ENCODE measurements at regions not wholly inside any gene's neighbourhood (a gene's known extent, or its start where the extent isn't known, plus 50 kb on each side); places are given as distances from the start of the nearest gene placed in this dataset.
"Not testable (repeated sequence)": the region's sequence is repeated elsewhere in the genome, so short reads cannot be mapped to it uniquely, and the experiment has no call there.

DNA sequence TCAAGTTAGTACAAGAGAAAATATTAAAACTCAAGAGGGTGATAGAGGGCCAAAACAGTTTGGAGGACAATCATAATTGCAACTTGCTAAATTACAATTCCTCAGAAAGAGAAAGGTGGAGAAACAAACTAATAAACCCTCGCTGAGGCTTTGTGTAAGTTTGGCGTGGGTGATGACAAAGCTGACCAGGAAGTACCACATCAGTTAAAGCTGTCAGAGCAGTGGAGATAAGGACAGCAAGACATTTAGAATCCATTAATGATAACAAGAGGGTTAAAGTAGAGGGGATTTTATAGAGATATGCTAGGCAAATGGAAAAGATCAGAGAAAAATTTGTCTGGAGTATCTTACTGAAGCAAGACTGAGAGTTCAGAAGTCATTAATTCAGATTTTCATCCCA is 334.4 kb downstream of the TFAP2B start:
- TF ChIP-seq, protein P1, sequence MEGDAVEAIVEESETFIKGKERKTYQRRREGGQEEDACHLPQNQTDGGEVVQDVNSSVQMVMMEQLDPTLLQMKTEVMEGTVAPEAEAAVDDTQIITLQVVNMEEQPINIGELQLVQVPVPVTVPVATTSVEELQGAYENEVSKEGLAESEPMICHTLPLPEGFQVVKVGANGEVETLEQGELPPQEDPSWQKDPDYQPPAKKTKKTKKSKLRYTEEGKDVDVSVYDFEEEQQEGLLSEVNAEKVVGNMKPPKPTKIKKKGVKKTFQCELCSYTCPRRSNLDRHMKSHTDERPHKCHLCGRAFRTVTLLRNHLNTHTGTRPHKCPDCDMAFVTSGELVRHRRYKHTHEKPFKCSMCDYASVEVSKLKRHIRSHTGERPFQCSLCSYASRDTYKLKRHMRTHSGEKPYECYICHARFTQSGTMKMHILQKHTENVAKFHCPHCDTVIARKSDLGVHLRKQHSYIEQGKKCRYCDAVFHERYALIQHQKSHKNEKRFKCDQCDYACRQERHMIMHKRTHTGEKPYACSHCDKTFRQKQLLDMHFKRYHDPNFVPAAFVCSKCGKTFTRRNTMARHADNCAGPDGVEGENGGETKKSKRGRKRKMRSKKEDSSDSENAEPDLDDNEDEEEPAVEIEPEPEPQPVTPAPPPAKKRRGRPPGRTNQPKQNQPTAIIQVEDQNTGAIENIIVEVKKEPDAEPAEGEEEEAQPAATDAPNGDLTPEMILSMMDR (IDR thresholded peaks at IDR 0.05), result no peak
- H3K27me3 ChIP-seq, result no peaks in the 10 kb centered on the region
- no peaks in the 10 kb centered on the region for H3K36me3 ChIP-seq

DNA sequence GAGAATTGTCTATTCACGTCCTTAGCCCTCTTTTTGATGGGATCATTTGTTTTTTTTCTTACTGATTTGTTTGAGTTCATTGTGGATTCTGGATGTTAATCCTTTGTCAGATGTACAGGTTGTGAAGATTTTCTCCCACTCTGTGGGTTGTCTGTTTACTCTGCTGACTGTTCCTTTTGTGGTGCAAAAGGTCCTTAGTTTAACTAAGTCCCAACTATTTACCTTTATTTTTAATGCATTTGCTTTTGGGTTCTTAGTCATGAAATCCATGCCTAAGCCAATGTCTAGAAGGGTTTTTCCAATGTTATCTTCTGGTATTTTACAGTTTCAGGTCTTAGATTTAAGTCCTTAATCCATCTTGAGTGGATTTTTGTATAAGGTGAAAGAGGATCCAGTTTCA is 336.3 kb downstream of the TFAP2B start:
- H3K36me3 ChIP-seq; H3K27me3 ChIP-seq; H3K27ac ChIP-seq; H3K9me3 ChIP-seq; H3K4me3 ChIP-seq (ENCODE audit: low read depth in 1 of 2, low read length in 1 of 2); H3K4me1 ChIP-seq (ENCODE audit: control insufficient read depth in 1 of 2, insufficient read depth in 1 of 2, low read depth in 1 of 2, low read length in 1 of 2): not testable (repeated sequence)

More for the DNA sequence above, 334.4 kb downstream of the TFAP2B start:
- H3K27ac ChIP-seq, result no peak overlapping the region
- H3K9me3 ChIP-seq, result no peaks in the 10 kb centered on the region
- no peaks in the 10 kb centered on the region for H3K4me1 ChIP-seq (ENCODE audit: control insufficient read depth in 1 of 2, insufficient read depth in 1 of 2, low read depth in 1 of 2, low read length in 1 of 2)
- H3K4me3 ChIP-seq (ENCODE audit: low read depth in 1 of 2, low read length in 1 of 2), result no peak overlapping the region

DNA sequence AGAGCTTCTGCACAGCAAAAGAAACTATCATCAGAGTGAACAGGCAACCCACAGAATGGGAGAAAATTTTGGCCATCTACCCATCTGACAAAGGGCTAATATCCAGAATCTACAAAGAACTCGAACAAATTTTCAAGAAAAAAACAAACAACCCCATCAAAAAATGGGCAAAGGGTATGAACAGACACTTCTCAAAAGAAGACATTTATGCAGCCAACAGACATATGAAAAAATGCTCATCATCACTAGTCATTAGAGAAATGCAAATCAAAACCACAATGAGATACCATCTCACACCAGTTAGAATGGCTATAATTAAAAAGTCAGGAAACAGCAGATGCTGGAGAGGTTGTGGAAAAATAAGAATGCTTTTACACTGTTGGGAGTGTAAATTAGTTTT is 340.6 kb downstream of the TFAP2B start:
- not testable (repeated sequence) for H3K4me3 ChIP-seq (ENCODE audit: low read depth in 1 of 2, low read length in 1 of 2); H3K27me3 ChIP-seq; H3K36me3 ChIP-seq; H3K4me1 ChIP-seq (ENCODE audit: control insufficient read depth in 1 of 2, insufficient read depth in 1 of 2, low read depth in 1 of 2, low read length in 1 of 2); H3K9me3 ChIP-seq; H3K27ac ChIP-seq

DNA sequence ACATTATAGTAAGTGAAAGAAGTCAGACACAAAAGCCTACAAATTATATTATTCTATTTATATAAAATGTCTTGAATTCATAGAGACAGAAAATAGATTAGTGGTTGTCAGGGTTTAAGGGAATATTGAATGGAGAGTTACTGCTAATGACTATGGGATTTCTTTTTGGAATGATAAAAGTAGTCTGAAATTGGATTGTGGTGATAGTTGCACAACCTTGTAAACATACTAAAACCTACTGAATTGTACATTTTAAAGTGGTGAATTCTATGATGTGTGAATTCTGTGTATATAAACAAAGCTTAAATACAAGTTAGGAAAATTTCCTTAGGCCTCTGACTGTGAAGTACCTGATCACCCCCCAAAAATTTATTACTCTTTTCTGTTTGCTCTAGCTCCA is 343.1 kb downstream of the TFAP2B start:
- Histone ChIP-seq H3K27me3 (no peaks in the 10 kb centered on the region), H3K9me3 (no peaks in the 10 kb centered on the region), H3K4me3 (ENCODE audit: low read depth in 1 of 2, low read length in 1 of 2) (no peak overlapping the region), H3K27ac (no peak overlapping the region), H3K36me3 (no peaks in the 10 kb centered on the region), H3K4me1 (ENCODE audit: control insufficient read depth in 1 of 2, insufficient read depth in 1 of 2, low read depth in 1 of 2, low read length in 1 of 2) (no peaks in the 10 kb centered on the region)
- TF ChIP-seq, protein P1 (IDR thresholded peaks at IDR 0.05), result no peak

DNA sequence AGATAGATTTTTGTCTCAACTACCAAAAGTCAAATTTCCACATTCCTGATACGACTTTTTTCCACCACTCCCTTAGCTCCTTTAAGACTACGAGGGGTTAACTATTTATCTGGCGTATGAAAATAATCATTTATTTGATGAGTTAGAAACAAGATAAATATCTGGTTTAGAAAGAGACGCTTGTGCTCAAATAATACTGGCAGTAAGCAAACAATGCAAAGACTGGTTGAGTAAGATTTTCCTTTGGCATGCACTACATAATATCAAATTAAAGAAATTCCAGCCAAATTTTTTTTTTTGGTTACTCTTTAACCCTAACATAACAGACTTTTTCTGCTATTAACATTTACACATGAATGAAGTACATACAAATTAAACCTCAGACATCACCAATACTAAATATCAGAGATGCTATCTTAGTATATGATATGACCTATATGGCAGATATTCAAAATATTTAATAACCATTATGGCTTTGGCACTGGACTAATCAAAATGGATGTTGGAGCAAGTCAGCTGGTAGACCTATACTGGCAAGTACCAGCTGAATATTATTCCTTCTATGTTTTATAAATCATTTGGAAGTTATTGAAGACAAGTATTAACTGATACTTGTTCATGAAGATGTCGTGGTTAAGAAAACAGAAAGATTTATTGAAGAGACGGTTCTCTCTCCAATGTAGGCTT is 345.3 kb downstream of the TFAP2B start:
- Histone ChIP-seq H3K36me3 (no peaks in the 10 kb centered on the region), H3K4me1 (ENCODE audit: control insufficient read depth in 1 of 2, insufficient read depth in 1 of 2, low read depth in 1 of 2, low read length in 1 of 2) (no peaks in the 10 kb centered on the region), H3K9me3 (no peaks in the 10 kb centered on the region), H3K4me3 (ENCODE audit: low read depth in 1 of 2, low read length in 1 of 2) (no peak overlapping the region), H3K27me3 (no peaks in the 10 kb centered on the region), H3K27ac (no peak overlapping the region)
- TF ChIP-seq, protein P1 (IDR thresholded peaks at IDR 0.05), result no peak

DNA sequence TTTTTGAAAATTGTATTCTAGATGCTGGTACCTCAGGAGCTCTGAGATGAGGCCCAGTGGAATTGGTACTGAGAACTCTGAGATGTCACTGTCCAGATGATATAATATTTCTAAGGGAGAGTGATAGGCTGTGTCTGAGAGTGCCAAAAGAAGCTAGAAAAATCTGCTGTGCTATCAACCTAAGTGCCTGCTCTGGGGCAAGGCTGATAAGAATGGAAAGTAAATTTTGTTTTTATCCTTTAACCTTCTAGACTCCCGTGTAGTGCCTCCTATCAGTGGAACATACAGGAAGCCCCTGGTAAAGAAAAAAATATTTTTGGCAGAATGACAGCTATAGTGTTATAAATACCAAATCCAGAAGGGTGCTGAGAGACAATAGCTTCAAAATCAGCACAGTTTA is 348.2 kb downstream of the TFAP2B start:
- no peaks in the 10 kb centered on the region for H3K27me3 ChIP-seq
- TF ChIP-seq, protein P1 (IDR thresholded peaks at IDR 0.05), result no peak
- H3K4me1 ChIP-seq (ENCODE audit: control insufficient read depth in 1 of 2, insufficient read depth in 1 of 2, low read depth in 1 of 2, low read length in 1 of 2), result no peaks in the 10 kb centered on the region
- no peaks in the 10 kb centered on the region for H3K9me3 ChIP-seq
- H3K4me3 ChIP-seq (ENCODE audit: low read depth in 1 of 2, low read length in 1 of 2), result no peak overlapping the region
- H3K27ac ChIP-seq, result no peak overlapping the region
- H3K36me3 ChIP-seq, result no peaks in the 10 kb centered on the region

DNA sequence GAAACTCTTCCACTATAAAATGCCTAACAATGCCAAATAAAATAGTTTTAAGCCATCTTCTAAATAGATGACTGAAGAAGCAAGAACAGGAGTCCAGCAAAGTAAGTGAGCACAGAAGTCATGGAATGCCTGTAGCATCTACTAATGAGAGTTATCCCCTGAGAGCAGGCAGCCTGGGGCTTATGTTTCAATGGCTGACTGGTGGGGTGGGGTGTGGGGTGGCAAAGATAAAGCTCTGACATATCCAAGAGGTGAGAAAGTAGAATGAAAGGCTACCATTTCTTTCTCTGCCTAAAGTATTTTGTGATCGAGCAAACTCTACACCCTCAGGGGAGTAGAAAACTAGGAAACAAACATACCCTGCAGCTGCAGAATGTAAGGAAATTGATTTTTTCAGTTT is 348.8 kb downstream of the TFAP2B start:
- TF ChIP-seq, protein P1 (IDR thresholded peaks at IDR 0.05), result no peak
- Histone ChIP-seq H3K27me3 (no peaks in the 10 kb centered on the region), H3K36me3 (no peaks in the 10 kb centered on the region), H3K4me3 (ENCODE audit: low read depth in 1 of 2, low read length in 1 of 2) (no peak overlapping the region), H3K4me1 (ENCODE audit: control insufficient read depth in 1 of 2, insufficient read depth in 1 of 2, low read depth in 1 of 2, low read length in 1 of 2) (no peaks in the 10 kb centered on the region), H3K9me3 (no peaks in the 10 kb centered on the region), H3K27ac (no peak overlapping the region)

Measured in neutrophil (primary cell).